Esophagus (tissue), 2 donors: ENCODE measurements at regions not wholly inside any gene's neighbourhood (a gene's known extent, or its start where the extent isn't known, plus 50 kb on each side); places are given as distances from the start of the nearest gene placed in this dataset.

Source experiments
- H3K27ac ChIP-seq, 2 donors: one replicate each; pipeline ENCODE4 v1.5.1; 2013; ENCODE audit warnings: low read depth in 2 of 2, mild to moderate bottlenecking in 2 of 2, inconsistent platforms in 1 of 2, low read length in 1 of 2, moderate library complexity in 1 of 2
- H3K27me3 ChIP-seq, 2 donors: one replicate each; pipeline ENCODE4 v1.6.1; 2013; ENCODE audit warnings: low read length in 2 of 2, control low read depth in 1 of 2, mild to moderate bottlenecking in 1 of 2; ENCODE audit not compliant: insufficient read depth in 2 of 2, control insufficient read depth in 1 of 2
- H3K36me3 ChIP-seq, 2 donors: one replicate each; pipeline ENCODE4 v1.6.1; 2013; ENCODE audit warnings: low read length in 1 of 2; ENCODE audit not compliant: control insufficient read depth in 2 of 2, insufficient read depth in 2 of 2
- H3K4me1 ChIP-seq, 2 donors: one replicate each; pipeline ENCODE4 v1.6.1; 2013; ENCODE audit warnings: low read length in 1 of 2; ENCODE audit not compliant: control insufficient read depth in 2 of 2, insufficient read depth in 2 of 2
- H3K4me3 ChIP-seq, 2 donors: one replicate each; pipeline ENCODE4 v1.5.1; 2013; ENCODE audit warnings: low read length in 2 of 2, mild to moderate bottlenecking in 2 of 2, low read depth in 1 of 2, moderate library complexity in 1 of 2
- H3K9me3 ChIP-seq, 2 donors: one replicate each; pipeline ENCODE4 v1.6.1; 2013; ENCODE audit warnings: mild to moderate bottlenecking in 2 of 2, low read depth in 1 of 2, low read length in 1 of 2, moderate library complexity in 1 of 2; ENCODE audit not compliant: control insufficient read depth in 2 of 2, insufficient read depth in 1 of 2
- WGBS, 2 donors: extraction: QIAGEN DNeasy Blood & Tissue Kit; methylation state at CpG; one replicate each; pipeline ENCODE4 v1.1.7; 2013; 5-methylcytosine and 5-hydroxymethylcytosine counted together
- donor health status: healthy with polysubstance abuse.
- donor health status: Bipolar disorder and iron deficiency.

GRCh38 chr15:95557226-95558046, 773.1 kb upstream of the NR2F2 start:
- no peaks in the 10 kb centered on the region for H3K36me3 ChIP-seq
- no peak overlapping the region for H3K27ac ChIP-seq
- no peak overlapping the region for H3K4me3 ChIP-seq
- H3K4me1 ChIP-seq = no peaks in the 10 kb centered on the region
- H3K27me3 ChIP-seq = no peaks in the 10 kb centered on the region
- no peaks in the 10 kb centered on the region for H3K9me3 ChIP-seq
- 63 to 65% methylated on average over 17 of the region's 17 CpGs for WGBS, 2 donors

- H3K4me3 ChIP-seq = no peak overlapping the region
- H3K36me3 ChIP-seq = no peaks in the 10 kb centered on the region
- no peaks in the 10 kb centered on the region for H3K27me3 ChIP-seq
- WGBS, 2 donors = 40 to 44% methylated on average over 2 of the region's 2 CpGs
- H3K4me1 ChIP-seq = no peaks in the 10 kb centered on the region
- no peaks in the 10 kb centered on the region for H3K9me3 ChIP-seq
- H3K27ac ChIP-seq = no peak overlapping the region
Observed at GRCh38 chr15:95558131-95558530, 772.4 kb upstream of the NR2F2 start.

- H3K27me3 ChIP-seq = no peaks in the 10 kb centered on the region
- no peak overlapping the region for H3K4me3 ChIP-seq
- 69 to 71% methylated on average over 2 of the region's 2 CpGs for WGBS, 2 donors
- H3K4me1 ChIP-seq = no peaks in the 10 kb centered on the region
- no peaks in the 10 kb centered on the region for H3K9me3 ChIP-seq
- H3K27ac ChIP-seq = no peak overlapping the region
- H3K36me3 ChIP-seq = no peaks in the 10 kb centered on the region
Observed at GRCh38 chr15:95558916-95559315, 771.6 kb upstream of the NR2F2 start.

GRCh38 chr15:95559875-95560394, 770.6 kb upstream of the NR2F2 start:
- no peaks in the 10 kb centered on the region for H3K9me3 ChIP-seq
- no peak overlapping the region for H3K27ac ChIP-seq
- no peaks in the 10 kb centered on the region for H3K4me1 ChIP-seq
- H3K4me3 ChIP-seq = no peak overlapping the region
- H3K36me3 ChIP-seq = no peaks in the 10 kb centered on the region
- H3K27me3 ChIP-seq = no peaks in the 10 kb centered on the region
- WGBS, 2 donors = 67 to 68% methylated on average over 7 of the region's 7 CpGs

- H3K9me3 ChIP-seq = no peaks in the 10 kb centered on the region
- H3K4me3 ChIP-seq = no peak overlapping the region
- H3K4me1 ChIP-seq = no peaks in the 10 kb centered on the region
- H3K27ac ChIP-seq = no peak overlapping the region
- H3K36me3 ChIP-seq = no peaks in the 10 kb centered on the region
- 71 to 79% methylated on average over 2 of the region's 2 CpGs for WGBS, 2 donors
- H3K27me3 ChIP-seq = no peaks in the 10 kb centered on the region
Observed at GRCh38 chr15:95561463-95561862, 769.0 kb upstream of the NR2F2 start.

DNA sequence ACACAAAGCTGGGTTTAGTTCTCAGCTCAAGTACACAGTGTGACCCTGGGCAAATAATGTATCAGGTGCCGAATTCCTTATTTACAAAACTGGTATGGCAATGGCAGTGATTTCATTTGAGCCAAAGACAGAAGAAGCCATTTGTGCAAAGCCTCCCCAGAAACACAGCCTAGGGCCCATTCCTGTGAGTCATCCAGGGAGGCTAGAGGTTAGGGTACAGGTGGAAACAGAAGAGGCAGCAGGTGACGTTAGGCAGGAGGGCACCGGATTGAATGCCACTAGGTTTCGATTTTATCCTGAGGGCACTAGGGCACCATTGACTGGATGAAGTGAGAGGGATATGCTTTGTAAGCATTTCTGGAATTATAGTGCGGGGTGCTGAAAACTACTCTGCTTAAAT, 766.9 kb upstream of the NR2F2 start:
- no peak overlapping the region for H3K27ac ChIP-seq
- 78 to 81% methylated on average over 5 of the region's 5 CpGs for WGBS, 2 donors
- H3K27me3 ChIP-seq = no peaks in the 10 kb centered on the region
- H3K4me1 ChIP-seq = no peaks in the 10 kb centered on the region
- H3K4me3 ChIP-seq = no peak overlapping the region
- no peaks in the 10 kb centered on the region for H3K9me3 ChIP-seq
- H3K36me3 ChIP-seq = no peaks in the 10 kb centered on the region

DNA sequence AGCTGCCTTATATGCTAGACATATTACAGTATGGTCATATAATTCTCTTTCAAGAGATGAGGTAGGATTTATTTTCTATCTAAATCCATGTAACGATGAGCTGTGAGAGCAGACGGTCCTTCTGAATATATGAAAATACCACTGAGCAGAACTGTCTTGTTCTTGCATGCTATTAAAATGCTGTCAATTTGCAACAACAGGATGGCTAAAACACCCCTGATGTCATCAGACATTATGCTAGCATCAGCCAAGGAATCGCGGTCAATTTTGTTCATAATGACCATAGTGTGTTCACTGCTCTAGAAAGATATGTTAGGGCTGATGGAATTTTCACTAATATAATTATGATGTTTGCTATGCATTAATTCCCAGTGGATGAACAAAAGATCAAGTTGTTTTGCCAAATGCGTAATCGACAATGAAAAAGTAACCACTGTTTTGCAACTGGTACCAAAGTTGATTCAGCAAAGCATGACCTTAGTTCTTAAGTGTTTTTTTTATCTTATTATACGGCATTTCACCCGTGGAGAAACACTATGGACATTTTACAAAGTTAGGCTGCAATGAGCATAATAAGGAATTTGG, 765.4 kb upstream of the NR2F2 start:
- H3K27ac ChIP-seq = no peak overlapping the region
- H3K9me3 ChIP-seq = no peaks in the 10 kb centered on the region
- no peaks in the 10 kb centered on the region for H3K36me3 ChIP-seq
- WGBS, 2 donors = 90% methylated on average over 8 of the region's 8 CpGs
- no peaks in the 10 kb centered on the region for H3K27me3 ChIP-seq
- no peaks in the 10 kb centered on the region for H3K4me1 ChIP-seq
- H3K4me3 ChIP-seq = no peak overlapping the region

DNA sequence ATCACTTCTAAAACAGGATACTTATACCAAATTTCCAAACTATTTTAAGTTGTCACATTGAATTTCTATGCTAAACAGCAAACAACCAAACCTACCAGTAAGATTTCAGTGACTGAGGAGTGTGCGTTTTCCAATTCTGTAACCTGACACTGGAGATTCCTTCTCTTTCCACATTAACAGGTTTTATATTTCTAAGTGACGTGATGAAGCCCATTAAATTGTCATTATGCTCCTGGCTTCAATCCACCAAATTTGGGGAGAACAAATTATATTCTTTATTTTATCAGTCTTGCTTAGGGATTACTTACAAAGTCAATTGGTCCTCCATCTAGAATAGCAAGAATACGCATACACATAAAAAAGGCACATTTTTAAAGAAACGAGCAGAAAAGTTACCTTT, 764.8 kb upstream of the NR2F2 start:
- WGBS, 2 donors = 63 to 73% methylated on average over 4 of the region's 4 CpGs
- H3K36me3 ChIP-seq = no peaks in the 10 kb centered on the region
- no peaks in the 10 kb centered on the region for H3K9me3 ChIP-seq

DNA sequence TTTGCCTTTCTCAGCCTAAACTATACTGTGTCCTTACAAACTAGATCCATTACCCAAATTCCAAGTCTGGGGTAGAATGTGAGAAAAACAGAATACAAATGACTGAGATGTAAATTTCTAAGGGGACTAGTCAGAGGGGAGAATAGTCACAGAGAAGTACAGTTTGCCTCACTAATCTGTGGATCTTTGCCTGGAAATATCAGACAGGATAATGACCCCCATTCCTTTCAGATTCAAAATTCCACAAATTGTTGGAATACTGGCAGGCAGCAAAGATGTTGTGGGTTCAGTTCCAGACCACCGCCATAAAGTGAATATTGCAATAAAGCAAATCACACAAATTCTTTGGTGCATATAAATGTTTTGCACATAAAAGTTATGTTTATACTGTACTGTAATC, 762.8 kb upstream of the NR2F2 start:
- Histone ChIP-seq H3K27ac (no peak overlapping the region), H3K9me3 (no peaks in the 10 kb centered on the region), H3K4me3 (no peak overlapping the region), H3K36me3 (no peaks in the 10 kb centered on the region), H3K4me1 (no peaks in the 10 kb centered on the region), H3K27me3 (no peaks in the 10 kb centered on the region)
- 79 to 83% methylated on average over 1 of the region's 1 CpG for WGBS, 2 donors

More for the DNA sequence above, 764.8 kb upstream of the NR2F2 start:
- no peaks in the 10 kb centered on the region for H3K27me3 ChIP-seq
- no peak overlapping the region for H3K4me3 ChIP-seq
- no peaks in the 10 kb centered on the region for H3K4me1 ChIP-seq
- no peak overlapping the region for H3K27ac ChIP-seq

DNA sequence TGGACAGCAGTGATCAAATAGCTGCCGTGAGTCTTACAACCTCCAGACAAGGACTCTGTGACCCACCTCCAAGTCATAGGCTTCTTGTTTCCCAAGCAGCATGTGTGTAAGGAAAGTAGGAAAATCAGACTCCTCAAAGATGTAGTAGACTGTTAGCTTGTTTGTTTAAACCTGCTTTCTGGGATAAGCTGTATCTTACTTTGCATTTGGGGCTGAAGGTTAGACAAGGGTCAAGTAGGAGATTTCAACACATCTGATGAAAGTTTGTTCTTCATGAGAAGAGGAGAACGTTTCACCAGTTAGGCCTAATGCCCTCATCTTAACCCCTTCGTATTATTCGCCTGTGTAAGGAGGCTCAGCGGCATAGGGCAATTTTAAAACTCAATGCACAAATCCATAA, 756.4 kb upstream of the NR2F2 start:
- H3K36me3 ChIP-seq = no peaks in the 10 kb centered on the region
- no peaks in the 10 kb centered on the region for H3K4me1 ChIP-seq
- no peak overlapping the region for H3K4me3 ChIP-seq
- no peak overlapping the region for H3K27ac ChIP-seq
- WGBS, 2 donors = 65 to 72% methylated on average over 5 of the region's 5 CpGs
- no peaks in the 10 kb centered on the region for H3K9me3 ChIP-seq
- H3K27me3 ChIP-seq = no peaks in the 10 kb centered on the region
